Astrocyte (in vitro differentiated cells and primary cell): ENCODE measurements at regions not wholly inside any gene's neighbourhood (a gene's known extent, or its start where the extent isn't known, plus 50 kb on each side); places are given as distances from the start of the nearest gene placed in this dataset.

Experiments
- CTCF ChIP-seq: IDR thresholded peaks from 2 replicates; pipeline ENCODE4 v1.5.1; 2011; ENCODE audit warnings: low read depth, mild to moderate bottlenecking, inconsistent platforms, low read length, moderate library complexity; ENCODE audit not compliant: insufficient read depth
- EZH2 ChIP-seq: IDR thresholded peaks from 2 replicates; pipeline ENCODE4 v1.6.1; 2012; ENCODE audit warnings: mild to moderate bottlenecking, low read length, inconsistent platforms; ENCODE audit not compliant: insufficient read depth

DNA sequence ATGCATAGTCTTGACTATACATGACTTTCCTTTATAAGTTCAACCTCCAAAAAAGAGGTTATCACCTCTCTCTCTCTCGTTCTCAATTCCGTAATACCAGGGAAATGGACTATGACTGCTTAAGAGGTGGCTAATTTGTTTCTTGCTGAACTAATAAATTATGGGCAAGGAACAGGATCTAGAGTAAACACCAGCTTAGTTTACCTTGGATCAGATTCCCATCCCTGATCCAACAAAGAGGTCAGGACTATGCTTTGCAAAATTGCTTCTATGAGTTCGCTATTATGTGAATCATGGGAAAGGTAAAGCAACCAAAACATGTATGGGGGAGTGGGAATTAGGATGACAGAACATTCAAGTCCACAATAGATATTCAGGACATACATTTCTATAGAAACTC is 630.7 kb downstream of the HACE1 start:
- no peak for TF ChIP-seq CTCF
- TF ChIP-seq EZH2 = no peak
